ENCODE measurements at regions not wholly inside any gene's neighbourhood (a gene's known extent, or its start where the extent isn't known, plus 50 kb on each side); places are given as distances from the start of the nearest gene placed in this dataset.

- peaks cover 6% of the 10 kb centered on the region for H3K4me1 ChIP-seq (ENCODE audit: control insufficient read depth, extremely low read depth, insufficient read depth, low read length)
- no peaks in the 10 kb centered on the region for H4K20me1 ChIP-seq (ENCODE audit: control insufficient read depth, extremely low read depth, insufficient read depth, low read length)
- no peaks in the 10 kb centered on the region for H3K36me3 ChIP-seq (ENCODE audit: control insufficient read depth in 2 of 2, extremely low read depth in 1 of 2, insufficient read depth in 2 of 2, low read length in 2 of 2)
- H3K4me3 ChIP-seq (ENCODE audit: control insufficient read depth in 2 of 3, extremely low read depth in 1 of 3, insufficient read depth in 2 of 3, low read depth in 1 of 3, low read length in 3 of 3) = no peak overlapping the region
- H3K4me2 ChIP-seq (ENCODE audit: control insufficient read depth, extremely low read depth, insufficient read depth, low read depth, low read length) = no peak overlapping the region
- no peak overlapping the region for H3K27ac ChIP-seq (ENCODE audit: control insufficient read depth, insufficient read depth, low read length)
- H3K9me3 ChIP-seq (ENCODE audit: control insufficient read depth, low read depth, low read length) = no peaks in the 10 kb centered on the region
- no peak overlapping the region for H3K9ac ChIP-seq (ENCODE audit: control insufficient read depth, extremely low read depth, insufficient read depth, low read length)
- H3K27me3 ChIP-seq (ENCODE audit: control insufficient read depth, extremely low read depth, insufficient read depth, low read length) = no peaks in the 10 kb centered on the region
- FAIRE-seq (no peak), DNase-seq (ENCODE audit: low read depth, low spot score) (no peak)
- no peak overlapping the region for H2AFZ ChIP-seq (ENCODE audit: control insufficient read depth, low read length)
- dilution Hi-C loops (cut with MboI; ENCODE audit: extremely low pct_ligation_motif_present, low sequenced_read_pairs) = loop anchor here (25.0 kb wide), 1 partner anchor 166 kb away; no protein-coding TSS in a partner anchor
- TF ChIP-seq EZH2 (IDR thresholded peaks at IDR 0.05; ENCODE audit: low read length) (no peak), CTCF (optimal IDR thresholded peaks at IDR 0.05 in 1 of 3, IDR thresholded peaks at IDR 0.05 in 1 of 3, conservative IDR thresholded peaks at IDR 0.05 in 1 of 3; ENCODE audit: extremely low read depth in 1 of 3, insufficient read depth in 2 of 3, low read length in 3 of 3) (no peak)
- H3K79me2 ChIP-seq (ENCODE audit: control insufficient read depth, insufficient read depth, low read length) = no peaks in the 10 kb centered on the region
- H3K9me1 ChIP-seq (ENCODE audit: control insufficient read depth, extremely low read depth, insufficient read depth, low read length) = no peaks in the 10 kb centered on the region
Measured at GRCh38 chr10:29146311-29147100, 142.4 kb upstream of the LYZL1 start.

DNA sequence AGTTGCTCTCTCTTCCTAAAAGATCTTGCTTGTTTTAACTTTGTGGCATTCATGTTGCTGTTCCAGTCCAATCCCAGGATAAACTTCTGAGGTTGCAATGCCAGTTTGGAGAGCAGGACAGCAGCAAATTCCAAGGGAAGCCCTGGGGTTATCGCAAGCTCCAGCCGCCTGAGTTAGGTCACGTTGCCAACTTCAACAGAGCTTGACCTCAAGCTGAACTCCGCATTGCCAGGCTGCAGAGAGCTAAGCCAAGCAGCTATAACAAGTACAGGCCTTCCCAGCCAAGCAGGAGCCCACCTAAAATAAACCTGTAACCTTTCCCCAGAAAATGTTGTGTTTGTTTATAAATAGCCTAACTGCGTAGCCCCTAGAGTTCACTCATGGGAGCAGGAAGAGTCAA lies 138.9 kb upstream of the LYZL1 start:
- Histone ChIP-seq H3K4me2 (ENCODE audit: control insufficient read depth, extremely low read depth, insufficient read depth, low read depth, low read length) (no peak overlapping the region), H3K27ac (ENCODE audit: control insufficient read depth, insufficient read depth, low read length) (no peak overlapping the region), H4K20me1 (ENCODE audit: control insufficient read depth, extremely low read depth, insufficient read depth, low read length) (no peaks in the 10 kb centered on the region), H3K9me1 (ENCODE audit: control insufficient read depth, extremely low read depth, insufficient read depth, low read length) (no peaks in the 10 kb centered on the region), H3K36me3 (ENCODE audit: control insufficient read depth in 2 of 2, extremely low read depth in 1 of 2, insufficient read depth in 2 of 2, low read length in 2 of 2) (no peaks in the 10 kb centered on the region), H3K4me3 (ENCODE audit: control insufficient read depth in 2 of 3, extremely low read depth in 1 of 3, insufficient read depth in 2 of 3, low read depth in 1 of 3, low read length in 3 of 3) (no peak overlapping the region), H3K9me3 (ENCODE audit: control insufficient read depth, low read depth, low read length) (no peaks in the 10 kb centered on the region), H2AFZ (ENCODE audit: control insufficient read depth, low read length) (no peak overlapping the region), H3K4me1 (ENCODE audit: control insufficient read depth, extremely low read depth, insufficient read depth, low read length) (no peaks in the 10 kb centered on the region), H3K9ac (ENCODE audit: control insufficient read depth, extremely low read depth, insufficient read depth, low read length) (no peak overlapping the region), H3K79me2 (ENCODE audit: control insufficient read depth, insufficient read depth, low read length) (no peaks in the 10 kb centered on the region), H3K27me3 (ENCODE audit: control insufficient read depth, extremely low read depth, insufficient read depth, low read length) (no peaks in the 10 kb centered on the region)
- DNase-seq (ENCODE audit: low read depth, low spot score) = no peak
- dilution Hi-C loops (cut with MboI; ENCODE audit: extremely low pct_ligation_motif_present, low sequenced_read_pairs) = no loop called here
- no peak for TF ChIP-seq CTCF (optimal IDR thresholded peaks at IDR 0.05 in 1 of 3, IDR thresholded peaks at IDR 0.05 in 1 of 3, conservative IDR thresholded peaks at IDR 0.05 in 1 of 3; ENCODE audit: extremely low read depth in 1 of 3, insufficient read depth in 2 of 3, low read length in 3 of 3)
- no peak for TF ChIP-seq EZH2 (IDR thresholded peaks at IDR 0.05; ENCODE audit: low read length)
- no peak for FAIRE-seq
